ENCODE measurements at regions not wholly inside any gene's neighbourhood (a gene's known extent, or its start where the extent isn't known, plus 50 kb on each side); places are given as distances from the start of the nearest gene placed in this dataset.

GRCh38 chr9:13500034-13500433 is 220.5 kb upstream of the MPDZ start:
- DNase-seq: no peak
- ATAC-seq: no peak
- TF ChIP-seq CTCF (IDR thresholded peaks at IDR 0.05): no peak
- Mint-ChIP-seq H3K4me1 (no peaks in the 10 kb centered on the region), H3K27ac (no peak overlapping the region), H3K36me3 (no peaks in the 10 kb centered on the region), H3K27me3 (ENCODE audit: low read depth in 2 of 2) (no peaks in the 10 kb centered on the region), H3K4me3 (no peak overlapping the region), H3K9me3 (peaks cover 11 to 23% of the 10 kb centered on the region in 2 donors)
- no peaks in the 10 kb centered on the region for H3K36me3 ChIP-seq (ENCODE audit: control insufficient read depth, insufficient read depth, low read length)
- no peaks in the 10 kb centered on the region for H3K9me3 ChIP-seq (ENCODE audit: control insufficient read depth, insufficient read depth, low read length)
- H3K4me1 ChIP-seq (ENCODE audit: control insufficient read depth, insufficient read depth, low read length): no peaks in the 10 kb centered on the region
- intact Hi-C loops (cut with micrococcal nuclease): no loop called here
- no peaks in the 10 kb centered on the region for H3K27me3 ChIP-seq (ENCODE audit: control insufficient read depth, insufficient read depth, low read length)
- H3K27ac ChIP-seq (ENCODE audit: low read length): no peak overlapping the region
- no peak overlapping the region for H3K4me3 ChIP-seq (ENCODE audit: low read length)
- WGBS (ENCODE audit: insufficient coverage): 69% methylated on average over 1 of the region's 1 CpG

GRCh38 chr9:13493697-13494096 is 214.2 kb upstream of the MPDZ start:
- no peak for ATAC-seq
- H3K4me3 ChIP-seq (ENCODE audit: low read length): no peak overlapping the region
- no peaks in the 10 kb centered on the region for H3K36me3 ChIP-seq (ENCODE audit: control insufficient read depth, insufficient read depth, low read length)
- Mint-ChIP-seq H3K4me3 (no peak overlapping the region), H3K27ac (no peak overlapping the region), H3K27me3 (ENCODE audit: low read depth in 2 of 2) (no peaks in the 10 kb centered on the region), H3K9me3 (peaks cover 5 to 6% of the 10 kb centered on the region in 2 donors), H3K4me1 (no peaks in the 10 kb centered on the region), H3K36me3 (no peaks in the 10 kb centered on the region)
- no peak for TF ChIP-seq CTCF (IDR thresholded peaks at IDR 0.05)
- DNase-seq: no peak
- no peaks in the 10 kb centered on the region for H3K27me3 ChIP-seq (ENCODE audit: control insufficient read depth, insufficient read depth, low read length)
- intact Hi-C loops (cut with micrococcal nuclease): no loop called here
- no peaks in the 10 kb centered on the region for H3K9me3 ChIP-seq (ENCODE audit: control insufficient read depth, insufficient read depth, low read length)
- H3K4me1 ChIP-seq (ENCODE audit: control insufficient read depth, insufficient read depth, low read length): no peaks in the 10 kb centered on the region
- H3K27ac ChIP-seq (ENCODE audit: low read length): no peak overlapping the region
- WGBS (ENCODE audit: insufficient coverage): 85% methylated on average over 3 of the region's 3 CpGs

- Histone ChIP-seq H3K27ac (ENCODE audit: low read length) (no peak overlapping the region), H3K36me3 (ENCODE audit: control insufficient read depth, insufficient read depth, low read length) (no peaks in the 10 kb centered on the region), H3K4me1 (ENCODE audit: control insufficient read depth, insufficient read depth, low read length) (no peaks in the 10 kb centered on the region), H3K9me3 (ENCODE audit: control insufficient read depth, insufficient read depth, low read length) (no peaks in the 10 kb centered on the region), H3K4me3 (ENCODE audit: low read length) (no peak overlapping the region), H3K27me3 (ENCODE audit: control insufficient read depth, insufficient read depth, low read length) (no peaks in the 10 kb centered on the region)
- H3K4me3 Mint-ChIP-seq: no peak overlapping the region
- no peaks in the 10 kb centered on the region for H3K36me3 Mint-ChIP-seq
- intact Hi-C loops (cut with micrococcal nuclease): no loop called here
- peaks cover 5 to 6% of the 10 kb centered on the region in 2 donors for H3K9me3 Mint-ChIP-seq
- H3K27ac Mint-ChIP-seq: no peak overlapping the region
- DNase-seq (no peak), ATAC-seq (no peak)
- no peak for TF ChIP-seq CTCF (IDR thresholded peaks at IDR 0.05)
- WGBS (ENCODE audit: insufficient coverage): 82% methylated on average over 11 of the region's 11 CpGs
- H3K4me1 Mint-ChIP-seq: no peaks in the 10 kb centered on the region
- H3K27me3 Mint-ChIP-seq (ENCODE audit: low read depth in 2 of 2): no peaks in the 10 kb centered on the region
These were observed 212.3 kb upstream of the MPDZ start for GRCh38 chr9:13491493-13492424.

GRCh38 chr9:13491138-13491492 is 211.6 kb upstream of the MPDZ start:
- intact Hi-C loops (cut with micrococcal nuclease): no loop called here
- Mint-ChIP-seq H3K36me3 (no peaks in the 10 kb centered on the region), H3K4me1 (no peaks in the 10 kb centered on the region), H3K27me3 (ENCODE audit: low read depth in 2 of 2) (no peaks in the 10 kb centered on the region), H3K9me3 (peaks cover 6 to 7% of the 10 kb centered on the region in 2 donors), H3K27ac (no peak overlapping the region), H3K4me3 (no peak overlapping the region)
- Histone ChIP-seq H3K27me3 (ENCODE audit: control insufficient read depth, insufficient read depth, low read length) (no peaks in the 10 kb centered on the region), H3K4me1 (ENCODE audit: control insufficient read depth, insufficient read depth, low read length) (no peaks in the 10 kb centered on the region), H3K36me3 (ENCODE audit: control insufficient read depth, insufficient read depth, low read length) (no peaks in the 10 kb centered on the region), H3K4me3 (ENCODE audit: low read length) (no peak overlapping the region), H3K27ac (ENCODE audit: low read length) (no peak overlapping the region), H3K9me3 (ENCODE audit: control insufficient read depth, insufficient read depth, low read length) (no peaks in the 10 kb centered on the region)
- ATAC-seq (no peak), DNase-seq (no peak)
- no peak for TF ChIP-seq CTCF (IDR thresholded peaks at IDR 0.05)
- no CpG with 5 or more reads among the region's 1 CpG for WGBS (ENCODE audit: insufficient coverage)

Measured in natural killer cell (primary cell).